ENCODE measurements at regions not wholly inside any gene's neighbourhood (a gene's known extent, or its start where the extent isn't known, plus 50 kb on each side); places are given as distances from the start of the nearest gene placed in this dataset.

DNA sequence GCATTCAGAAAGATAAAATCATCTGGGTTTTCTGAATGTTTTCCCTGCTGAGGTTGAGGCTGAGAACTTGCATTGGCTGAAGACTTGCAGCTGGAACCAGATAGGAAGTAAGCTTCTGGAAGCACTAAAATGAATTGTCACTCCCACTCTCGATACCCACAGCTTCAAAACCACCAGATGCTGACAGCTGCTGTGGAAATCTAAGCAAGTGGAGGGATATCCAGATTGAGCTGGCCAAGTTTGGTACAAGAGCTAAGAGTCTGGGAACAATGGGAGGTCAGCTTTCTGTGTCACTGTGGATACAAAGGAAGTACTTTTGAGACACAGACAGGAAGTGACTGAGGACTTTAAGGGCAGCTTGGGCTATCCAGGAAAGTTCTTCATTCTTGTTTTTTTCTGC, 51.3 kb upstream of the CD44 start:
- peaks cover 44 to 52% of the 10 kb centered on the region in 2 experiments for H3K4me1 ChIP-seq (ENCODE audit: control insufficient read depth in 1 of 2, extremely low read depth in 1 of 2, insufficient read depth in 2 of 2, low read length in 2 of 2)
- ChIA-PET POLR2A (interaction anchor here (0.5 to 1.2 kb wide), 5 partner anchors 13 to 84 kb away, joined by 3 to 10 read pairs (median 4); no protein-coding TSS in a partner anchor), CTCF (interaction anchor here in 1 of 2 donors (1.2 kb wide), 1 partner anchor 71 kb away, joined by 4 read pairs; no protein-coding TSS in a partner anchor)
- H3K27me3 ChIP-seq (replicated peaks in 1 of 2; ENCODE audit: control insufficient read depth in 2 of 2, extremely low read depth in 1 of 2, insufficient read depth in 2 of 2, low read length in 1 of 2), result no peaks in the 10 kb centered on the region
- no CpG with 5 or more reads among the region's 1 CpG for WGBS (ENCODE audit: insufficient coverage)
- no peaks in the 10 kb centered on the region for H3K36me3 ChIP-seq (ENCODE audit: control insufficient read depth in 2 of 2, extremely low read depth in 1 of 2, insufficient read depth in 1 of 2, low read length in 1 of 2)
- ATAC-seq (replicated peaks in 1 of 4) (no peak), DNase-seq (no peak)
- Mint-ChIP-seq H3K9me3 (no peaks in the 10 kb centered on the region), H3K4me3 (no peak overlapping the region), H3K4me1 (peaks cover 75 to 86% (median 80%) of the 10 kb centered on the region in 3 donors), H3K27me3 (no peaks in the 10 kb centered on the region), H3K36me3 (no peaks in the 10 kb centered on the region), H3K27ac (peak overlapping the region; percentile 27 to 58)
- H3K27ac ChIP-seq (ENCODE audit: low read length), result no peak overlapping the region
- H3K9me3 ChIP-seq, result no peaks in the 10 kb centered on the region
- no peak overlapping the region for H3K4me3 ChIP-seq (ENCODE audit: control insufficient read depth in 1 of 2, extremely low read depth in 1 of 2, low read length in 1 of 2)

DNA sequence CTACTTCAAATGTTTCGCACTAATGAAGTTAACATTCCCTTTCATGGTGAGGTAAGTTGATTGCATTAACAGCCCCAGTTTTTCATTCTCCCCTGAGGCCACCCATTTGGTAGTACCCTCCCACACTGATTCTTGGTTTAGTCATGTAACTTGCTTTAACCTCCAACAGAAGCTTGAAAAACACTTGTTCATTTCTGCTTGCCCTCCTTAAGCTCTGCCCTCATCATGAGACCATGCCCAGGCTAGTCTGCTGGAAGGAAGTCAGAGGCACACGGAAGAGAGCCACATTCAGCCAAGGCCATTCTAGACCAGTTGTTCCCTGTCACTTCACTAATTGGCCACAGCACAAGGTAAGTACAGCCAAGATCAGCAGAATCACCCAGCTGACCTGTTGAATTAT, 50.7 kb upstream of the CD44 start:
- Mint-ChIP-seq H3K4me3 (no peak overlapping the region), H3K27ac (peak overlapping the region; percentile 27 to 58), H3K9me3 (no peaks in the 10 kb centered on the region), H3K4me1 (peaks cover 75 to 80% (median 75%) of the 10 kb centered on the region in 3 donors), H3K36me3 (no peaks in the 10 kb centered on the region), H3K27me3 (no peaks in the 10 kb centered on the region)
- WGBS (ENCODE audit: insufficient coverage), result 83% methylated on average over 1 of the region's 2 CpGs
- DNase-seq (no peak), ATAC-seq (replicated peaks in 1 of 4) (no peak)
- ChIA-PET POLR2A (interaction anchor here (1.1 to 1.2 kb wide), 2 partner anchors 52 to 83 kb away, joined by 3 to 4 read pairs; no protein-coding TSS in a partner anchor), CTCF (interaction anchor here in 1 of 2 donors (1.2 kb wide), 1 partner anchor 70 kb away, joined by 4 read pairs; no protein-coding TSS in a partner anchor)
- Histone ChIP-seq H3K4me1 (ENCODE audit: control insufficient read depth in 1 of 2, extremely low read depth in 1 of 2, insufficient read depth in 2 of 2, low read length in 2 of 2) (peaks cover 38 to 47% of the 10 kb centered on the region in 2 experiments), H3K27ac (ENCODE audit: low read length) (no peak overlapping the region), H3K27me3 (replicated peaks in 1 of 2; ENCODE audit: control insufficient read depth in 2 of 2, extremely low read depth in 1 of 2, insufficient read depth in 2 of 2, low read length in 1 of 2) (no peaks in the 10 kb centered on the region), H3K4me3 (ENCODE audit: control insufficient read depth in 1 of 2, extremely low read depth in 1 of 2, low read length in 1 of 2) (no peak overlapping the region), H3K9me3 (no peaks in the 10 kb centered on the region), H3K36me3 (ENCODE audit: control insufficient read depth in 2 of 2, extremely low read depth in 1 of 2, insufficient read depth in 1 of 2, low read length in 1 of 2) (no peaks in the 10 kb centered on the region)

DNA sequence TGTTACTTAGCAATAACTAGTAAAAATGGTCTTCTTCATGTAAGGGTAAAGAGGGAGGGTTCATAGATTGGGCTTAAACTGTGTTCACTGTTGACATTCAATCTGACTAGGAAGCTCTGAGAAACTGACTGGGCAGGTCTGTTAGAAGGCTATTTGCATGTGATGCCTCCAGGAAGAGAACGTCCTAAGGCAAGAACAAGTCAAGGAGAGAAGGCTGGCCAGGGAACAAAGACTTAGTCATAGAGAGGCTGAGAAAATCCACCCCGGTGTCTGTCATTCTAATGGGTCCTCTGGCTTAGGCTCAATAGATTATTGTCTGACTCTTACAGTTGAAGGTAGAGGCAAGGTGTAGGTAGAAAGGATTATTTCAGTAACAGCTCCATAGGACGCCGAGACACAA, 50.3 kb upstream of the CD44 start:
- Mint-ChIP-seq H3K9me3 (no peaks in the 10 kb centered on the region), H3K4me1 (peaks cover 72 to 75% (median 75%) of the 10 kb centered on the region in 3 donors), H3K36me3 (no peaks in the 10 kb centered on the region), H3K27ac (peak overlapping the region in 1 of 2 donors; percentile 71), H3K4me3 (no peak overlapping the region), H3K27me3 (no peaks in the 10 kb centered on the region)
- ChIA-PET CTCF (interaction anchor here in 1 of 2 donors (0.9 kb wide), 1 partner anchor 173 kb away, joined by 6 read pairs; no protein-coding TSS in a partner anchor), POLR2A (interaction anchor here in 1 of 2 donors (1.1 kb wide), 1 partner anchor 83 kb away, joined by 4 read pairs; no protein-coding TSS in a partner anchor)
- no peak for DNase-seq
- no peak for ATAC-seq (replicated peaks in 1 of 4)
- H3K27me3 ChIP-seq (replicated peaks in 1 of 2; ENCODE audit: control insufficient read depth in 2 of 2, extremely low read depth in 1 of 2, insufficient read depth in 2 of 2, low read length in 1 of 2), result no peaks in the 10 kb centered on the region
- H3K4me3 ChIP-seq (ENCODE audit: control insufficient read depth in 1 of 2, extremely low read depth in 1 of 2, low read length in 1 of 2), result no peak overlapping the region
- H3K36me3 ChIP-seq (ENCODE audit: control insufficient read depth in 2 of 2, extremely low read depth in 1 of 2, insufficient read depth in 1 of 2, low read length in 1 of 2), result no peaks in the 10 kb centered on the region
- no peaks in the 10 kb centered on the region for H3K9me3 ChIP-seq
- H3K27ac ChIP-seq (ENCODE audit: low read length), result no peak overlapping the region
- H3K4me1 ChIP-seq (ENCODE audit: control insufficient read depth in 1 of 2, extremely low read depth in 1 of 2, insufficient read depth in 2 of 2, low read length in 2 of 2), result peaks cover 34 to 42% of the 10 kb centered on the region in 2 experiments
- WGBS (ENCODE audit: insufficient coverage), result 100% methylated on average over 2 of the region's 4 CpGs

Data from T-cell (primary cell).